Smooth muscle cell (in vitro differentiated cells): ENCODE measurements at regions not wholly inside any gene's neighbourhood (a gene's known extent, or its start where the extent isn't known, plus 50 kb on each side); places are given as distances from the start of the nearest gene placed in this dataset.
A peak's percentile ranks its signal among the peaks of the same experiment; 100 is the strongest.

Experiments used
- DNase-seq: peaks from one replicate; lab custom pipeline; 2025; ENCODE audit not compliant: unreplicated experiment; lab: John Stamatoyannopoulos, UW
- H2AFZ ChIP-seq: fragments of 200-600 bp; sonication (generic); 2 replicates; pipeline ENCODE4 v1.6.0; 2016; ENCODE audit warnings: antibody characterized with exemption, low read depth, mild to moderate bottlenecking
- H3F3A ChIP-seq: fragments of 200-600 bp; sonication (generic); 2 replicates; pipeline ENCODE4 v1.6.0; 2017; ENCODE audit warnings: antibody characterized with exemption, low read depth
- H3K27ac ChIP-seq: fragments of 200-600 bp; sonication (generic); 2 replicates; pipeline ENCODE4 v1.5.1; 2016; ENCODE audit warnings: low read depth, mild to moderate bottlenecking
- H3K27me3 ChIP-seq: fragments of 200-600 bp; sonication (generic); 2 replicates; pipeline ENCODE4 v1.6.1; 2016; ENCODE audit warnings: low read depth, mild to moderate bottlenecking
- H3K36me3 ChIP-seq: fragments of 200-600 bp; sonication (generic); 2 replicates; pipeline ENCODE4 v1.5.1; 2016; ENCODE audit warnings: low read depth
- H3K4me1 ChIP-seq: fragments of 200-600 bp; sonication (generic); 2 replicates; pipeline ENCODE4 v1.5.1; 2016; ENCODE audit warnings: low read depth
- H3K4me2 ChIP-seq: fragments of 200-600 bp; sonication (generic); 2 replicates; pipeline ENCODE4 v1.6.0; 2016; ENCODE audit warnings: mild to moderate bottlenecking
- H3K4me3 ChIP-seq: fragments of 200-600 bp; sonication (generic); 2 replicates; pipeline ENCODE4 v1.5.1; 2016; ENCODE audit warnings: mild to moderate bottlenecking
- H3K79me2 ChIP-seq: fragments of 200-600 bp; sonication (generic); 2 replicates; pipeline ENCODE4 v1.6.0; 2016; ENCODE audit warnings: low read depth, mild to moderate bottlenecking
- H3K9ac ChIP-seq: fragments of 200-600 bp; sonication (generic); 2 replicates; pipeline ENCODE4 v1.6.0; 2016; ENCODE audit warnings: low read depth
- H3K9me3 ChIP-seq: fragments of 200-600 bp; sonication (generic); replicated peaks from 2 replicates; pipeline ENCODE4 v1.5.1; 2016; ENCODE audit warnings: low read depth
- H4K20me1 ChIP-seq: fragments of 200-600 bp; sonication (generic); 2 replicates; pipeline ENCODE4 v1.6.0; 2016; ENCODE audit warnings: low read depth
- WGBS: methylation state at CpG from one replicate; pipeline ENCODE4 v1.1.7; 2016; ENCODE audit warnings: low lambda C conversion rate; 5-methylcytosine and 5-hydroxymethylcytosine counted together
- TF ChIP-seq, protein P1 (sequence below): fragments of 200-600 bp; sonication (generic); IDR thresholded peaks from 2 replicates; pipeline ENCODE4 v1.5.1; 2017; ENCODE audit warnings: borderline replicate concordance, mild to moderate bottlenecking, antibody characterized with exemption; ENCODE audit not compliant: insufficient read depth, poor library complexity, severe bottlenecking

DNA sequence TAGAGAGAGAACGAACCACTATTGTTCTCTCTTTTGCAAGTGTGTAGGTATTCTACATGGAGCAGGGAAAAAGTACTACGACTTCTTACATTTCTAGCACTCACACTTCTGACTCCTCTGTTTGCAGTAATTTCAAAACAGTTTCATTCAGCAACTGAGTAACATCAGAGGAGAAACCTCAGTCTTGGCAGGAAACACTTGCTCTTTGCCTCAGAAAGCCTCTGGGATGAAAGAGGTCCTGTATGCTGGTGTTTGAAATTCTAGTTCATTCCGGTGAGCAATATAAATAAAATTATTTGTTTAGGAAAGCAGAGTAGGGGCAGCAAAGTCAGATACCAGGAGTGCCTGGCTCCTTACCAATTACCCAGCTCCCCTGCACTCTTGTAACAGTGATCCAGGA is 595.5 kb downstream of the TBC1D4 start:
- Histone ChIP-seq H3K4me1 (no peaks in the 10 kb centered on the region), H3K27me3 (no peaks in the 10 kb centered on the region), H4K20me1 (no peaks in the 10 kb centered on the region), H3K36me3 (no peaks in the 10 kb centered on the region), H3K9me3 (no peaks in the 10 kb centered on the region), H3K4me2 (no peak overlapping the region), H3K9ac (no peak overlapping the region), H3K27ac (no peak overlapping the region), H2AFZ (no peak overlapping the region), H3K4me3 (no peak overlapping the region), H3F3A (no peaks in the 10 kb centered on the region), H3K79me2 (no peaks in the 10 kb centered on the region)
- no peak for DNase-seq
- TF ChIP-seq, protein P1, sequence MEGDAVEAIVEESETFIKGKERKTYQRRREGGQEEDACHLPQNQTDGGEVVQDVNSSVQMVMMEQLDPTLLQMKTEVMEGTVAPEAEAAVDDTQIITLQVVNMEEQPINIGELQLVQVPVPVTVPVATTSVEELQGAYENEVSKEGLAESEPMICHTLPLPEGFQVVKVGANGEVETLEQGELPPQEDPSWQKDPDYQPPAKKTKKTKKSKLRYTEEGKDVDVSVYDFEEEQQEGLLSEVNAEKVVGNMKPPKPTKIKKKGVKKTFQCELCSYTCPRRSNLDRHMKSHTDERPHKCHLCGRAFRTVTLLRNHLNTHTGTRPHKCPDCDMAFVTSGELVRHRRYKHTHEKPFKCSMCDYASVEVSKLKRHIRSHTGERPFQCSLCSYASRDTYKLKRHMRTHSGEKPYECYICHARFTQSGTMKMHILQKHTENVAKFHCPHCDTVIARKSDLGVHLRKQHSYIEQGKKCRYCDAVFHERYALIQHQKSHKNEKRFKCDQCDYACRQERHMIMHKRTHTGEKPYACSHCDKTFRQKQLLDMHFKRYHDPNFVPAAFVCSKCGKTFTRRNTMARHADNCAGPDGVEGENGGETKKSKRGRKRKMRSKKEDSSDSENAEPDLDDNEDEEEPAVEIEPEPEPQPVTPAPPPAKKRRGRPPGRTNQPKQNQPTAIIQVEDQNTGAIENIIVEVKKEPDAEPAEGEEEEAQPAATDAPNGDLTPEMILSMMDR: no peak
- 96% methylated on average over 3 of the region's 3 CpGs for WGBS

DNA sequence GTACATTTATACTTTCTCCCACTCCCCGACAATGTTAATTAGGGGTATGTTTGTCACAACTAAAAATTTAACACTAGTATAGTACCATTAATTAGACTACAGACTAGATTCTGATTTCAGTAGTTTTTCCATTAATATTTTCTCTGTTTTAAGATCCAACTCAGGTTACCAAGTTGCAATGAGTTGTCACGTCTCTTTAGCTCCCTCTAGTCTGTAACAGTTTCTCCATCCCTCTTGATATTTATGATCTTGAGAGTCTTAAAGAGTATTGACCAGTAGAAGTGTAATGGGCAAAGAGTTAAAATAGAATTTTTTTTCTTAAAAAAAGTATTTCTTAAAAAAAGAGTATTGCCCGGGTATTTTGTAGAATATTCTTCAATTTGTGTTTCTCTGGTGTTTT is 598.1 kb downstream of the TBC1D4 start:
- H3K9me3 ChIP-seq: no peaks in the 10 kb centered on the region
- no peak overlapping the region for H3K4me2 ChIP-seq
- no peaks in the 10 kb centered on the region for H3K4me1 ChIP-seq
- TF ChIP-seq, protein P1: peak; percentile 30
- no peak overlapping the region for H3K4me3 ChIP-seq
- no peaks in the 10 kb centered on the region for H3K79me2 ChIP-seq
- no peaks in the 10 kb centered on the region for H3K27me3 ChIP-seq
- H3F3A ChIP-seq: no peaks in the 10 kb centered on the region
- H2AFZ ChIP-seq: no peak overlapping the region
- H3K27ac ChIP-seq: no peak overlapping the region
- WGBS: 71% methylated on average over 3 of the region's 3 CpGs
- DNase-seq: no peak
- H3K9ac ChIP-seq: no peak overlapping the region
- no peaks in the 10 kb centered on the region for H3K36me3 ChIP-seq
- H4K20me1 ChIP-seq: no peaks in the 10 kb centered on the region

DNA sequence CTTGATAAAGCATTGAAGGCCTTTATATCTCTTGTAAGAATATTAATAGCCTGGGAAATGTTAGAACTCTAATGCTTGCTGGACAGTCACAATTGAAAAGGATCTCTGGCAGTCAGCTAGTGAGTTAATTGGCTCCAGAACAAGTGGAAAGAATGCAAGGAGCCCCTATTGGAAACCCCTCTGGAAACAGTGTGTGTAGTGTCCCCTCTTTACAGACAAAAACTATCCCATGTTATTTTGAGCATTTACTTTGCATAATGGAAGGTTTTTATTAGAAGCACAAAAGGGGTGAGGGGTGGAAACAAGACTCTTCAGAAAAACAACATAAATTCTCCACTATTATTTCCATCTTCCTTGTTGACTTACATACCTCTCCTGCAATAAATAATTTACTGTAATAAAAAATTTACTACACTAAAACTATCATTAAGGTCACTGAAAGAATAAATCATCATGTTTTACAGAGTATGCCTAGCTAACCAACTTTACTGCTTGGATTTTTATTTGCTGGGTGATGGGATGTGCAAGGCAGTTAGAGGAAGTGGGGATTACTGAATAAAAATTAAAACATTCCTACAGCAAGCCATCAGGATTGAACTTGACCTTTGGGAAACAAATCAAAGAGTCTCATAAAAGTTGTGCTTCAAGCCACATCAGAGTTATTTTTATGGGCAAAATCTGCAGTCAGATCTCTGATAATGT is 610.4 kb downstream of the TBC1D4 start:
- H3K9ac ChIP-seq: no peak overlapping the region
- H4K20me1 ChIP-seq: no peaks in the 10 kb centered on the region
- H3K4me3 ChIP-seq: no peak overlapping the region
- peak overlapping the region; percentile 59 for H3K4me2 ChIP-seq
- no peak overlapping the region for H2AFZ ChIP-seq
- DNase-seq: no peak
- H3K4me1 ChIP-seq: no peaks in the 10 kb centered on the region
- H3K9me3 ChIP-seq: peaks cover 6% of the 10 kb centered on the region
- no peaks in the 10 kb centered on the region for H3K79me2 ChIP-seq
- no peak overlapping the region for H3K27ac ChIP-seq
- TF ChIP-seq, protein P1: no peak
- no peaks in the 10 kb centered on the region for H3F3A ChIP-seq
- H3K36me3 ChIP-seq: no peaks in the 10 kb centered on the region
- H3K27me3 ChIP-seq: no peaks in the 10 kb centered on the region

DNA sequence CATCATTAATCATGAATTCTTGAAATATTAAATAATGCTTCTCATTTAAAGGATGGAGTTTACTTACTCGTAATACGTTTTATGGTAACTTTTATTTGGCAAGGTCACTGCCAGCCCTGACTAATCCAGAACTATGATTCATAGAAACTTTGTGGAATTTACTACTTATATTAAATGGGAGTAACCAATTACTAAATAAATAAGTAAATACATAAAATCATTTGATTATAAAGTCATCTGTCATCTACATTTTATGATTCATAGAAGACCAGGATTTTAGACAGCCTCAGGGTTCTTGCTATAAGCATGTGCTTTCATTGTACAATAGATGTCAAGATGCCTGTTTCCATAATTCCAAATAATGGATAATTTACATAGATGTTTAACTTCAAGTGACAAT is 611.1 kb downstream of the TBC1D4 start:
- no peak overlapping the region for H3K9ac ChIP-seq
- no peak for DNase-seq
- peak overlapping the region; percentile 33 for H3K4me2 ChIP-seq
- WGBS: 72% methylated on average over 2 of the region's 2 CpGs
- H3K4me3 ChIP-seq: no peak overlapping the region
- no peaks in the 10 kb centered on the region for H3F3A ChIP-seq
- H3K79me2 ChIP-seq: no peaks in the 10 kb centered on the region
- no peaks in the 10 kb centered on the region for H3K4me1 ChIP-seq
- no peaks in the 10 kb centered on the region for H3K27me3 ChIP-seq
- no peak overlapping the region for H3K27ac ChIP-seq
- H3K9me3 ChIP-seq: peaks cover 6% of the 10 kb centered on the region
- H3K36me3 ChIP-seq: no peaks in the 10 kb centered on the region
- H2AFZ ChIP-seq: no peak overlapping the region
- H4K20me1 ChIP-seq: no peaks in the 10 kb centered on the region
- TF ChIP-seq, protein P1: no peak
